ENCODE measurements at regions not wholly inside any gene's neighbourhood (a gene's known extent, or its start where the extent isn't known, plus 50 kb on each side); places are given as distances from the start of the nearest gene placed in this dataset.

GRCh38 chrX:147378767-147379166 is 533.0 kb upstream of the FMR1 start:
- no peak overlapping the region for H3K18ac ChIP-seq (ENCODE audit: low read depth, low read length)
- H3K9ac ChIP-seq (ENCODE audit: low read depth, low read length) = no peak overlapping the region
- H2BK5ac ChIP-seq (ENCODE audit: low read depth, low read length, poor library complexity, severe bottlenecking) = no peak overlapping the region
- H4K8ac ChIP-seq (ENCODE audit: low read depth in 2 of 2, low read length in 2 of 2) = no peak overlapping the region
- no peak overlapping the region for H2AFZ ChIP-seq (replicated peaks; ENCODE audit: low read length, poor library complexity)
- H3K4me3 ChIP-seq (ENCODE audit: insufficient read depth, low read depth, low read length) = no peak overlapping the region
- H2AK9ac ChIP-seq (replicated peaks; ENCODE audit: low read depth, low read length, poor library complexity) = no peak overlapping the region
- H3K9me3 ChIP-seq (ENCODE audit: control insufficient read depth, insufficient read depth, low read length) = peaks cover 13% of the 10 kb centered on the region
- no peak overlapping the region for H3K56ac ChIP-seq (ENCODE audit: extremely low read depth, insufficient read depth, low read length)
- no peak overlapping the region for H3K4me2 ChIP-seq (ENCODE audit: low read depth, low read length)
- no peak overlapping the region for H3K27ac ChIP-seq (ENCODE audit: insufficient read depth, low read length)
- H3K79me1 ChIP-seq (ENCODE audit: low read depth in 1 of 2, low read length in 2 of 2) = no peaks in the 10 kb centered on the region
- intact Hi-C loops (cut with micrococcal nuclease) (no loop called here), dilution Hi-C loops (cut with HindIII; ENCODE audit: low sequenced_read_pairs, unreplicated experiment) (no loop called here), in situ Hi-C loops (cut with MboI; ENCODE audit: low sequenced_read_pairs) (no loop called here)
- H3K27me3 ChIP-seq (ENCODE audit: control insufficient read depth, insufficient read depth, low read length) = no peaks in the 10 kb centered on the region
- H3K23ac ChIP-seq (ENCODE audit: low read depth, low read length) = no peak overlapping the region
- no peak for ATAC-seq (ENCODE audit: low read depth)
- no peak overlapping the region for H3K4ac ChIP-seq (ENCODE audit: low read depth, low read length)
- no peaks in the 10 kb centered on the region for H3K36me3 ChIP-seq (ENCODE audit: control insufficient read depth, insufficient read depth, low read length)
- H4K20me1 ChIP-seq (ENCODE audit: insufficient read depth, low read length) = no peaks in the 10 kb centered on the region
- no peak overlapping the region for H2BK20ac ChIP-seq (ENCODE audit: low read depth, low read length)
- no peak overlapping the region for H3K14ac ChIP-seq (replicated peaks; ENCODE audit: low read depth, low read length)
- no peaks in the 10 kb centered on the region for H3K9me1 ChIP-seq (ENCODE audit: insufficient read depth, low read length)
- CTCF ChIA-PET = no interaction called here
- POLR2A ChIA-PET (ENCODE audit: unreplicated experiment) = no interaction called here
- no peak overlapping the region for H2BK15ac ChIP-seq (ENCODE audit: low read depth, low read length)
- no peak overlapping the region for H4K91ac ChIP-seq (ENCODE audit: insufficient read depth, low read depth, low read length)
- BruUV-seq (replicated peaks) = no TSS peak
- H3K4me1 ChIP-seq (ENCODE audit: control insufficient read depth, insufficient read depth, low read length) = no peaks in the 10 kb centered on the region
- no peak for DNase-seq
- H4K5ac ChIP-seq (ENCODE audit: low read depth, low read length) = no peak overlapping the region
- H2AK5ac ChIP-seq (ENCODE audit: low read depth, low read length) = no peak overlapping the region
- H2BK120ac ChIP-seq (ENCODE audit: low read depth, low read length) = no peak overlapping the region
- WGBS, 2 experiments (ENCODE audit: extremely low coverage in 2 of 2, insufficient read length in 1 of 2) = no CpG with 5 or more reads among the region's 5 CpGs
- no peak for TF ChIP-seq POLR2A (IDR thresholded peaks at IDR 0.05; ENCODE audit: low read depth, low read length)
- no peak for TF ChIP-seq USF2 (IDR thresholded peaks at IDR 0.05; ENCODE audit: low read depth, low read length)
- TF ChIP-seq CTCF (conservative IDR thresholded peaks at IDR 0.05; ENCODE audit: low read depth, low read length) = no peak
- no peak for TF ChIP-seq NFE2L2 (IDR thresholded peaks at IDR 0.05; ENCODE audit: low read depth, low read length)
- TF ChIP-seq RFX5 (IDR thresholded peaks at IDR 0.05; ENCODE audit: low read depth, low read length) = no peak
- TF ChIP-seq MXI1 (IDR thresholded peaks at IDR 0.05; ENCODE audit: borderline replicate concordance, low read depth, low read length) = no peak
- no peak for TF ChIP-seq BHLHE40 (IDR thresholded peaks at IDR 0.05; ENCODE audit: low read depth, low read length)
- no peak for TF ChIP-seq MAZ (IDR thresholded peaks at IDR 0.05; ENCODE audit: borderline replicate concordance, low read depth, low read length)
- no peak for TF ChIP-seq CHD1 (IDR thresholded peaks at IDR 0.05; ENCODE audit: low read depth, low read length)
